Nephron (organoid): ENCODE measurements at regions not wholly inside any gene's neighbourhood (a gene's known extent, or its start where the extent isn't known, plus 50 kb on each side); places are given as distances from the start of the nearest gene placed in this dataset.
"Not testable (repeated sequence)": the region's sequence is repeated elsewhere in the genome, so short reads cannot be mapped to it uniquely, and the experiment has no call there.

Experiments used
- H3K27ac Mint-ChIP-seq, 3 experiments: 2 replicates each; pipeline ENCODE4 v1.8.0; 2020; ENCODE audit warnings: mixed read lengths in 3 of 3, mild to moderate bottlenecking in 2 of 3, moderate library complexity in 1 of 3
- H3K27me3 Mint-ChIP-seq: 2 replicates; pipeline ENCODE4 v1.8.0; 2021; ENCODE audit warnings: low read depth, mild to moderate bottlenecking, moderate library complexity, mixed read lengths
- H3K36me3 Mint-ChIP-seq: 2 replicates; pipeline ENCODE4 v1.8.0; 2020; ENCODE audit warnings: low read depth, mixed read lengths
- H3K4me1 Mint-ChIP-seq: 2 replicates; pipeline ENCODE4 v1.8.0; 2020; ENCODE audit warnings: mixed read lengths
- H3K4me3 Mint-ChIP-seq, 3 experiments: 2 replicates each; pipeline ENCODE4 v1.8.0; 2020; ENCODE audit warnings: mild to moderate bottlenecking in 3 of 3, mixed read lengths in 3 of 3, moderate library complexity in 2 of 3
- H3K9me3 Mint-ChIP-seq: 2 replicates; pipeline ENCODE4 v1.8.0; 2020; ENCODE audit warnings: mixed read lengths
- TF ChIP-seq, protein P1 (sequence below), 3 experiments: fragments of 200-600 bp; sonication (generic); IDR thresholded peaks; one replicate each; pipeline ENCODE4 v1.5.0; 2021; ENCODE audit warnings: antibody characterized with exemption in 3 of 3; ENCODE audit not compliant: unreplicated experiment in 3 of 3

GRCh38 chr2:118580107-118580506, 267.3 kb downstream of the EN1 start:
- Mint-ChIP-seq H3K4me3 (no peak overlapping the region), H3K4me1 (peaks cover 51% of the 10 kb centered on the region), H3K9me3 (no peaks in the 10 kb centered on the region), H3K27ac (no peak overlapping the region), H3K27me3 (peaks cover 9% of the 10 kb centered on the region), H3K36me3 (no peaks in the 10 kb centered on the region)
- TF ChIP-seq, protein P1, sequence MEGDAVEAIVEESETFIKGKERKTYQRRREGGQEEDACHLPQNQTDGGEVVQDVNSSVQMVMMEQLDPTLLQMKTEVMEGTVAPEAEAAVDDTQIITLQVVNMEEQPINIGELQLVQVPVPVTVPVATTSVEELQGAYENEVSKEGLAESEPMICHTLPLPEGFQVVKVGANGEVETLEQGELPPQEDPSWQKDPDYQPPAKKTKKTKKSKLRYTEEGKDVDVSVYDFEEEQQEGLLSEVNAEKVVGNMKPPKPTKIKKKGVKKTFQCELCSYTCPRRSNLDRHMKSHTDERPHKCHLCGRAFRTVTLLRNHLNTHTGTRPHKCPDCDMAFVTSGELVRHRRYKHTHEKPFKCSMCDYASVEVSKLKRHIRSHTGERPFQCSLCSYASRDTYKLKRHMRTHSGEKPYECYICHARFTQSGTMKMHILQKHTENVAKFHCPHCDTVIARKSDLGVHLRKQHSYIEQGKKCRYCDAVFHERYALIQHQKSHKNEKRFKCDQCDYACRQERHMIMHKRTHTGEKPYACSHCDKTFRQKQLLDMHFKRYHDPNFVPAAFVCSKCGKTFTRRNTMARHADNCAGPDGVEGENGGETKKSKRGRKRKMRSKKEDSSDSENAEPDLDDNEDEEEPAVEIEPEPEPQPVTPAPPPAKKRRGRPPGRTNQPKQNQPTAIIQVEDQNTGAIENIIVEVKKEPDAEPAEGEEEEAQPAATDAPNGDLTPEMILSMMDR (IDR thresholded peaks at IDR 0.05; ENCODE audit: unreplicated experiment in 3 of 3) = no peak

- H3K27me3 Mint-ChIP-seq = peaks cover 16% of the 10 kb centered on the region
- no peak overlapping the region for H3K4me3 Mint-ChIP-seq
- H3K4me1 Mint-ChIP-seq = peaks cover 51% of the 10 kb centered on the region
- H3K27ac Mint-ChIP-seq = peak overlapping the region in 1 of 3 experiments; percentile 76
- no peaks in the 10 kb centered on the region for H3K36me3 Mint-ChIP-seq
- TF ChIP-seq, protein P1 (IDR thresholded peaks at IDR 0.05; ENCODE audit: unreplicated experiment in 3 of 3) = no peak
- H3K9me3 Mint-ChIP-seq = no peaks in the 10 kb centered on the region
These were observed 270.2 kb downstream of the EN1 start for GRCh38 chr2:118577202-118577601.

DNA sequence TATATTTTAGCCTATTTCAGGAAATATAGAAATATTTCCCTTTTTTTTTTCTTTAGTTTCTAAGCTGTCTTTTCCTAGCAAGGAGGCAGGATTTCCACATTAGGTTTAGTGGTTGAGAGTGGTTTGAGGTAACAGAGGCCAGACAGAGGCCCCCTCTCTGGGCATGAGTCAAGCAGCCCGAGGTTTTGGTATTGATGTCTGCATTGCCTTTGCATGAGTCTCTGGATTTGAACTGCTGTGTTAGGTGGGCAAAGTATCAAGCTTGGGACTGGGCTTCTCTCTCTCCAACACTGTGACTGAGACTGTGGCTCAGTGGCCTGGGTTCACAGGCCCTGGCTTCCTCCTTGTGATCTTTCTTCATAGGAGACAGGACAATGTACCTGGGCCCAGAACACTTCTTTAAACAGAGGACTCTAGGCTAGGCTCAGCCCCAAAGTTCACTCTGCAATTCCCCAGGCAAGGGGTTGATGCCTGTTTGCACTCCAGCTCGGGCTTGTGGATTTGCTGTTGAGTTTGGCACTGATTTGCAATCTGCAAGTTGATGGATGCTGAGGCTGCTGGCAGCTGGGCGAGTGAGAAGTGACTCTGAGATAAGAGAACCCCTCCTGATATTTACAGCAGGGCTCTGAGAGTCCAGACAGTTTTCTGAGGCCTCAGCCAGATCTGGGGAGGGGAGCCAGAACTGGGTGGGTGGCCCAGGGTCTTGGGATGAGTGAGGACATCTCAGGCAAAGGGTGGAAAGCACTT, 271.2 kb downstream of the EN1 start:
- Mint-ChIP-seq H3K4me1 (peaks cover 53% of the 10 kb centered on the region), H3K36me3 (no peaks in the 10 kb centered on the region)

GRCh38 chr2:118572380-118572779, 275.1 kb downstream of the EN1 start:
- not testable (repeated sequence) for H3K36me3 Mint-ChIP-seq, H3K27ac Mint-ChIP-seq, H3K4me3 Mint-ChIP-seq, H3K9me3 Mint-ChIP-seq
- H3K4me1 Mint-ChIP-seq = peaks cover 69% of the 10 kb centered on the region
- peaks cover 24% of the 10 kb centered on the region for H3K27me3 Mint-ChIP-seq

More for the DNA sequence above, 271.2 kb downstream of the EN1 start:
- Mint-ChIP-seq H3K4me3 (no peak overlapping the region), H3K27me3 (peaks cover 16% of the 10 kb centered on the region), H3K27ac (peak overlapping the region in 2 of 3 experiments; percentile 26 to 76), H3K9me3 (no peaks in the 10 kb centered on the region)
- TF ChIP-seq, protein P1 (IDR thresholded peaks at IDR 0.05; ENCODE audit: unreplicated experiment in 3 of 3) = no peak

DNA sequence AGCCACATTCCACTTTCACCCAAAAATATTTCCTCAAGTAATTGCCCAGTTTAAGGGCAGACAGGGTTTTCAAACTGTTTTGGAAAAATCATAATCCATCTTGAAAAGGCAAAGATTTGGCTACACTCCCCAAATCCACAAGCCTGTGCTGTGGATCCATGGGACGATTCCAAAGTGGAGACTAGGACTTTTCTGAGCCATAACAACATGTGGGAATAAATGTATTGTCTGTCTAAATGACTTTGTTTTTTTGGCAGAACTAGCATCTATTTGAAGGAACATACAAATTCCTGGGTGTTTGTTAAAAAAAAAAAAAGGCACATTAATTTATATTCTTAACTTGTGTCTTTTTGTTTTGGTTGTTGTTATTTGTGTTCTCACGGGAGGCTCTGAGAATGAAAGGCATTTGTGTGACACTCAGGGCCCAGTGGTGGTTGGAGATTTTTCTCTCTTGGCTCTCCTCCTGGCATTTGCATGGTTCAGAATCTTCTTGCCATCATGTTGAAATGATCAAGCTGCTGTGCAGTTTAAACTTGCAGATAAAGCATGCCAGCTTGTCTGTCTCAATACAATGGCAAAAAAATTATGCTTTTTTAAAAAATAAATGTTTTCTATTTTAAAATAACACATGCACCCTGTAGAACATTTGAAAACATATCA, 277.4 kb downstream of the EN1 start:
- Mint-ChIP-seq H3K27me3 (peaks cover 21% of the 10 kb centered on the region), H3K9me3 (no peaks in the 10 kb centered on the region), H3K27ac (peak overlapping the region in 2 of 3 experiments; percentile 41 to 71), H3K4me1 (peaks cover 67% of the 10 kb centered on the region), H3K36me3 (no peaks in the 10 kb centered on the region), H3K4me3 (no peak overlapping the region)
- TF ChIP-seq, protein P1 (IDR thresholded peaks at IDR 0.05; ENCODE audit: unreplicated experiment in 3 of 3) = no peak

- H3K36me3 Mint-ChIP-seq = no peaks in the 10 kb centered on the region
- no peaks in the 10 kb centered on the region for H3K9me3 Mint-ChIP-seq
- H3K4me3 Mint-ChIP-seq = peak overlapping the region in 1 of 3 experiments; percentile 20
- peaks cover 24% of the 10 kb centered on the region for H3K27me3 Mint-ChIP-seq
- TF ChIP-seq, protein P1 (IDR thresholded peaks at IDR 0.05; ENCODE audit: unreplicated experiment in 3 of 3) = no peak
- H3K27ac Mint-ChIP-seq = peak overlapping the region in 2 of 3 experiments; percentile 41 to 71
- peaks cover 55% of the 10 kb centered on the region for H3K4me1 Mint-ChIP-seq
These were observed 278.7 kb downstream of the EN1 start for GRCh38 chr2:118568700-118569099.
